ENCODE measurements at regions not wholly inside any gene's neighbourhood (a gene's known extent, or its start where the extent isn't known, plus 50 kb on each side); places are given as distances from the start of the nearest gene placed in this dataset.
"Not testable (repeated sequence)": the region's sequence is repeated elsewhere in the genome, so short reads cannot be mapped to it uniquely, and the experiment has no call there.

DNA sequence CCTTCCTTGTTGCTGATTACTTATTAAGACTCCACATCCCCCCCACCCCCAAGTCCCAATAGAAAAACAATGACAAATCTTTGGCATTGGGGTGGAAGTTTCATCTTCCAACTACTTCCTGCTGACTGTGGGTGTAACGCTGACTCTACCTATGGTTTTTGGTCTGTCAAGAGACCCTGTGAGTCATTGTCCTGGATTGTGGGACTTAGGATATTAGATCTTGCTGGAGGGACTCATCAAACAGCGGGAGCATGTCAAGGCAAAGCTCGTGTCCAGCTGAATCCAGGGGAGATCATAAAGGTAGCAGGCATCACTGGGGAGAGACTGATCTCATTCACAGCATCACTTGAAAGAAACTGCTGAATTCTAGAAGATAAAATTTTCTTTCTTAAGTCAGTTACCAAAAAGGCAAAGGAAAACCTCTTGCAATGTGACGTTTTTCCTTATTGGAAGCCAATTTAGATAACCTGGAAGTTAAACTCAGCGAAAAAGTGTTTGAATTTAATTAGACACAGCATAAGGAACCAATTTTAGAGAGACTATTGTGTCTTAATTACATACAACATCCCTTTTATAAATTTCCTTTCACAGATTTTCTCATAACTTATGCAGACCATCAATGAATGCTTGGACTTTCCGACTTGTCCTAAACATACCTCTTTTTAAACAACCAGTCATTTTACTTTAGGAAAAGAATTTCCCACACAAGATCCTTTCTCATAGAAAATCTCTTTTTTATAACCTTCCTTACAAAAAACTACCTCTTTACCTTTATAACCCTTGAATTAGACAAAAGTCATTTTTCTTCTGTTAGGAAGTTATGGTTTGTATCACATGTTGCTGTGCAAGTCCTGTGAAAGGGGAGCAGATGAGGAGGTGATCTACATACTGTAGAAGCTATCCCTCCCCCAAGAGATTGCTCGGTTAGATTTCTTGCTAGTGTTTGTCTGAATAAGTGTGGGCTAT is 94.6 kb upstream of the SCAF11 start:
- no peak for DNase-seq

DNA sequence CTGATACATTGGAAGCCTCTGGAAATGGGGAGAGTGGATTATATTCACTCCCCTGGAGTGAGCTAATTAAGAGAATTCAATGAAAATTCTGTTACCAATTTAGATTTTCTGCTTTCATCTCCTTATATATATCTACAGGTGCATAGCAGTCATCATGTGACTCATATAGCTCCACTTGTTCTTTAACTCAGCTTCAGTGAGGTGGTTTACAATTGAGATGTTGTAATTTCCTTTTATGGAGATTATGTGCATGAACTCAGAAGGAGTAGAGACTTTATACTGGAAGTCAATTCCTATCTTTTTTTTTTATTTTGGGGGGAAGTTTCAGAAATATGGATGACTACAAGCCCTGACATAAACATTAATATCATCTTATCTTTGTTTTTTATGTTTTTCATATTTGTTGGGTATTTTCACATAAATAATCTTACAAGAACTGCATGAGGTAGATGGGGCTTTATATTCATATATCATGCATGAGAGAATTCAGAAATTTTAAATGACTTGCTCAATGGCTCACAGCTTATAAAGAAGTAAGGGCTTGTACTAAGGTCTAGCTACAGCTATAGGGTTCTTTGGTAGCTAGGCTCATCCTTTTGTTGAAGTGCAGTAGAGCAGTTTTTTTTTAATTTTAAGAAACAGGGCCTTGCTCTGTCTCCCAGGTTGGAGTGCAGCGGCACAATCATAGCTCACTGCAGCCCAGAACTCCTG is 92.3 kb upstream of the SCAF11 start:
- DNase-seq = no peak

DNA sequence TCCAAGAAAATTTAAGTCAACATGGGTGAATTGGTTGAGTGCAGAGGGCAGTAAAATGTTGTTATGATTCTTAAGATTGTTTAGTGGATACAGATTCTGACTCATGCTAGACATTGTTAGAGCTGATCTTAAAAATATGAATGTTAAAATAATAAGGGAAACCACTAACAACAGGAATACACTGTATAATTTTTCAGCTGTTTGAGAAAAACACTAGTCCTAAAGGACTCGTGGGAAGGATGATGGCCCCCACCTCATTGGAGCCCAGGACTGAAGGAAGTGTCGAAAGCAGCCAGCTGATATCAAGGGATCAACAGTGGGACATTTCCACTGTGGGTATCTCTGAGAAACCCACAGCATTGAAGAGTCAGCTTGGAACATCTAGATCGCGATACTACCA is 82.9 kb upstream of the SCAF11 start:
- no peak for DNase-seq

DNA sequence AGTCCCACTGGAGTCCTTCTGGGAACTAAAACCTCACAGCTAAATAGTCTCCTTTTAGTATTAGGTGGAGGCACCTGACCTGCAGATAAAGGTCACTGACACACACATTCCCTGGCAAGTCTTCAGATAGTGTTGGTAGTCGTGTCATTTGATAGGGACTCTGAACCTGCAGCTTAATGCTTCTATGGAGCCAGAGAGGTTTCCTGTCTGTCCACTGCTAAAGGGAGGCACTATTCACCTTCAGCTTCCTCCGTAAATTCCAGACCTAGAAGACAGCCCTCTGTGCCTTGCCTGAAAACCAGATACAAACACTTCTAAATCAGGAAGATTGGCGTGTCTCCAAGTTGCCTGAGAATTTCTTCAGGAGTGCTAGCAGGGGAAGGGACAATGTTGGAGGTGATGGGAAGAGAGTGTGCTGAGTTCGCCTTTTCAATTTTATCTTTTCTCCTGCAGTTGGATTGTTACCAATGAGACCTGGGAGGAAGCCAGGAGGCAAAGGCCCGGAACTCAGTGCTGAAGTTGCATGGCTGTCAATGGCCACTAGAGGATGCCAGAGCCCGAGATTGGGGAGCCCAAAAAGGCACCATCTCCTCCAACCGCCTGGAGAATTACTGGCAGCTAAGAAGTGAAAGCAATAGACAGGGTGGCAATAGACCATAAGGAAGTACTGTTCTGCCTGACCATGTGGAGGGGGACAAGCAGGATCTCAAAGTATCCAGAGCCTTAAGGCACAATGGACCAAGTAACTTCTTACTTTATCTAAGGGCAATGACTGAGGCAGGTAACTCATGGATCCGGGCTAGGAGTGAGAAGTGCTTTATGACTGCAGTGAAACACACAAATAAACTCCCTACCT is 81.6 kb upstream of the SCAF11 start:
- peak; percentile 9 for DNase-seq

DNA sequence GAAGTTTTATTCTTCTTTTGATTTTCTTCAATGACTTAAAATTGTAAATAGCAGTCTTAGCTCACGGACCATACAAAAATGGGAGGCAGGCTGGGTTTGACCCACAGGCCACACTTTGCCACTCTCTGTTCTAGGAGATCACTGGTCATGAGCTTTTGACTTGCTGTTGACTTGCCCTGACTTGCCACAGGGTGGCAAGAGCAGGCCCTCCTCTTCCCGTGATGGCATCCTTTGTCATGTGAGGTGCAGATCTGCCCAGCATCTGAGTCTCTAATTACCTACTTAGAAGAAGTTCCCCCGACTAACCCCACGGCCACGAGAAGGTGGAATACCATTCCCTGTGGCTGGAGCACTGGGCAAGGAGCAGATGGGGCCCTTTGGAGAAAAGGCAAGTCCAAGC is 81.0 kb upstream of the SCAF11 start:
- no peak for DNase-seq

DNA sequence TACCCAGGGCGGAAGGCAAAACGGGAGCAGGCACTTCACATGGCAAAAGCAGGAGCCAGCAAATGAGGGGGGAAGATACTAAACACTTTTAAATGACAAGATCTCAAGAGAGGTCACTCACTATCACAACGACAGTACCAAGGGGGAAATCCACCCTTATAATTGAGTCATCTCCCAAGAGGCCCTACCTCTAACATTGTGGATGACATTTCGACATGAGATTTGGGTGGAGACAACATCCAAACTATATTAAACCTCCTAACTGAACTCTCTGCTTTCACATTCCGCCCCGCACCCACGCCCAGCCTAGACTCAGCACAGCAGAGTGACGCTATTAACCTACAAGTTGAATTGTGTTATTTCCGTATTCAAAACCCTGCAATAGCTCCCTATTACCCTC is 76.7 kb upstream of the SCAF11 start:
- no peak for DNase-seq

DNA sequence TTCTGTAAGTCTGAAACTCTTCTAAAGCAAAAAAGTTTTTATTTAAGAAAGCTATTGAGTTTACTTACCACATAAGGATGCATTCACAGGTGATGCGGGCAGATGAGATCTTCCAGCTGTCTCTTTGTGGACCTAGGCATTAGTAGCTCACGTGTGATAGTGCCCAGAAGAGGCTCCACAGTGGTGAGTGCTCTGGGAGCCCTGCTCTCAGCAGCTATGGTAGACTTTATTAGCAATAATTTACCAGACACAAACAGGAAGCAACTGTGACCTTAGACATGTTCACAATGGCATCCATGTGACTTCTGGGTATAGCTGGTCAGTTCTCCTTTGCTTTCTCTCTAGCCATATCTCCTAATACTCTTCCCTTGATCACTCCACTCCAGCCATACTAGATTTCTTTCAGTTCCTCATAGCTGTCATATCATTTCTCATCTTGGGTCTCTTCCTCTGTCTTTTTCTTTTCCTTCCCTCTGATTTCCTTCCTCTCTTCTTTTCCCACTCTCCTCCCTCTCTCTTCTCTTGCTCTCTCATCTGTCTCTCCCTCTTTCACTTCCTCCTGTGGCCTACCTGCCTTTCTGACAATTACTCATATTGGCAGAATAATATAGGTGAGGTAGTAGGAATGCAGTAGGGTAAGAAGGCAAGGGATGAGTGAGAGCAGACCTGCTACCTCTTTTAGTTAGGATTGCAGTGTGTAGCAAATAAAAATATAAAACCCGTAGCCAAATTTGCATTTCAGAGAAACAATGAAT is 75.2 kb upstream of the SCAF11 start:
- no peak for DNase-seq

DNA sequence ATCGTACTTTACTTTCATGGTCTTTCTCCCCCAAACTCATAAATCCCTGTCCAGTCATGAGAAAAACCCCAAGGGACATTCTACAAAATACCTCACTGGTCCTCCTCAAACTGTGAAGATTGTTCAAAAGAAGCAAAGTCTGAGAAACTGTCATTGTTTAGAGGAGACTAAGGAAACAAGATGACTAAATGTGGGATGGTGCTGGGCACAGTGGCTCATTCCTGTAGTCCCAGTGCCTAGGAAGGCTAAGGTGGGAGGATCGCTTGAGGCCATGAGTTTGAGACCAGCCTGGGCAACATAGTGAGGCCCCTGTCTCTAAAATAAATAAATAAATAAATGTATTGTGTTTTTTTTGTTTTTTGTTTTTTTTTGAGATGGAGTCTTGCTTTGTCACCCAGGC is 74.2 kb upstream of the SCAF11 start:
- no peak for DNase-seq

DNA sequence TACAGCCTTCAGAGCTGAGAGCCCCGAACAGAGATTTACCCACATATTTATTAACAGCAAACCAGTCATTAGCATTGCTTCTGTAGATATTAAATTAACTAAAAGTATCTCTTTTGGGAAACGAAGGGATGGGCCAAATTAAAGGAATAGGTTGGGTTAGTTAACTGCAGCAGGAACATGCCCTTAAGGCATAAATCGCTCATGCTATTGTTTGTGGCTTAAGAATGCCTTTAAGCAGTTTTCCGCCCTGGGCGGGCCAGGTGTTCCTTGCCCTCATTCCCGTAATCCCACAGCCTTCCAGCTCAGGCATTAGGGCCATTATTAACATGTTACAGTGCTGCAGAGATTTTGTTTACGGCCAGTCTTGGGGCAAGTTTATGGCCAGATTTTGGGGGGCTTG is 68.3 kb upstream of the SCAF11 start:
- DNase-seq = not testable (repeated sequence)

DNA sequence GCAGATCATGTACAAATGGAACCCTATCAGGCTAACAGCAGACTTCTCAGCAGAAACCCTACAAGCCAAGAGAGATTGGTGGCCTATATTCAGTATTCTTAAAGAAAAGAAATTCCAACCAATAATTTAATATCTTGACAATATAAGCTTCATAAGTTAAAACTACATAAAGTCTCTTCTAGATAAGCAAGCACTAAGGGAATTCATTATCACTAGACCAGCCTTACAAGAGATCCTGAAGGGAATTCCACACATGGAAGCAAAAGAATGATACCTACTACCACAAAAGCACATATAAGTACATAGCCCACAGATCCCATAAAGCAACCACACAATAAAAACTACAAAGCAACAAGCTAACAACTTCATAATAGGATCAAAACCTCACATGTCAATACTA is 60.4 kb upstream of the SCAF11 start:
- DNase-seq = no peak

DNA sequence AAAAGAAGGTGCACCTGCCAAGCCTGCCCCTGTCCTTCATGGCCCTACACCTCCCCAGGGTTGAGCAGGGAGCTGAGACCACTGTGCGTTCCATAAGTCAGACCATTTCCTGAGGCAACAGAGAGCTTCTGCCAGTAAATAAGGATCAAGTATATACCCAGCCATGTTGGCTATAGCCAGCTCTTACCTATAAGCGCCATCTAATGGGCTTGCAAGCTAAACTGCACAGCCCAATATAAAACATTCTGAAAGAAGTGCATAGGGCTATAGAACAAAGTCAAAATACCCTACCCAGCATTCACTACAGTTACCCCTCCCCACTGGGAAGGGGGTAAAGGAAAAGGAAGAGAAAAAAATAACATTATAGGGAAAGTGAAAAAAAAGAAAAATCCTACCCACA is 59.3 kb upstream of the SCAF11 start:
- no peak for DNase-seq

DNA sequence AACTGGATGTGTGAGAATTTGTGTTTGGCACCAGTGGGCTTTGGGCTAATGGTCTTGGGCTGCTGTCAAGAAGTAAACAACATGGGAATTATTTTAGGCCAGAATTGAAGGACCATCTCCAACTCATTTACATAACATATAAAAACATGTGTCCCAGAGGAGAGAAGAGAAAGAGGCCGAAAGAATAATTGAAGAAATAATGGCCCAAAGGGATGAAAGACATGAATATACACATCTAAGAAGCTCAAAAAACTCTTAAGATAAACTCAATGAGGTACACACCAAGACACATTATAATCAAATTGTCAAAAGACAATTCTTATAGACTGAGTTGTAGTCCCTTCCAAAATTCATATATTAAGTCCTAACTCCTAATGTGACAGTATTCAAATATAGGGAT is 56.1 kb upstream of the SCAF11 start:
- DNase-seq = no peak

DNA sequence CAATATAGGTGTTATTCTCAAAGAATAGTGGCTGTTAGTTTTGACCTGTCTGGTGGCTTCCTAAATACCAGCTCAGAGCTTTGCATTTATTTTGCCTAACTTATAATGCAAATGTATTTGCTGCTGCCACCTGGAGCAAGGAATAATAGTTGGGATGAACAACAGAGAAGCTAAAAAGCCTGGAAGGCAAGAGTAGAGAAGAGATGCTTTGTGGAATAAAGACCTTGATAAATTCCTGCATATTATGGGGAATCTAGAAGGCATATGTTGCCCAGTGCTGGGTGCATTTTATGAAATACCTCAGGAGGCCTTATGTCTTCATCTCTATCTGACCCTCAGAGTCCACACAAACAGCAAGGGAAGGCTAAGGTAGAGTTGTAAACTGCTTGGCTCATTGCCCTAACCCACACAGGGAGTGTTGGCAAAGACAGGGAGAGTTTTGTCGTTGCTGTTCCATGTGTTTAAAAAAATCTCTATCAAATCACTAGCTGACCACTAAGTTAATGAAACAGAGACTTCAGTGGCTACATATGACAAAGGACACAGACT is 53.7 kb upstream of the SCAF11 start:
- DNase-seq = no peak
